CD4-positive, alpha-beta memory T cell (primary cell): ENCODE measurements at regions not wholly inside any gene's neighbourhood (a gene's known extent, or its start where the extent isn't known, plus 50 kb on each side); places are given as distances from the start of the nearest gene placed in this dataset.

ENCODE experiments used
- CTCF ChIA-PET: fragments of 350-600 bp; sonication (Branson Sonifier 250); formaldehyde crosslinking; loops from one replicate; lab custom pipeline; 2021; ENCODE audit warnings: inconsistent platforms; ENCODE audit not compliant: partially characterized antibody; lab: Charles Lee
- POLR2A ChIA-PET: fragments of 350-600 bp; sonication (Branson Sonifier 250); formaldehyde crosslinking; loops from one replicate; lab custom pipeline; 2021; ENCODE audit not compliant: partially characterized antibody; lab: Charles Lee
- DNase-seq, 5 donors: peaks; one replicate each; pipeline versions ENCODE4 v3.0.0 to v3.0.0-alpha.2; 2020 to 2022; ENCODE audit warnings: mixed read lengths in 1 of 5
- H3K27ac ChIP-seq: one replicate; pipeline ENCODE4 v1.7.0; 2013; ENCODE audit warnings: low read depth, low read length
- H3K27me3 ChIP-seq: 2 replicates; pipeline ENCODE4 v1.7.0; 2013; ENCODE audit warnings: mild to moderate bottlenecking, low read length, moderate library complexity; ENCODE audit not compliant: insufficient read depth
- H3K36me3 ChIP-seq: 2 replicates; pipeline ENCODE4 v1.7.0; 2013; ENCODE audit warnings: mild to moderate bottlenecking, low read length, moderate library complexity; ENCODE audit not compliant: insufficient read depth
- H3K4me1 ChIP-seq: 2 replicates; pipeline ENCODE4 v1.7.0; 2013; ENCODE audit warnings: mild to moderate bottlenecking, low read length, moderate library complexity; ENCODE audit not compliant: insufficient read depth
- H3K4me3 ChIP-seq, 2 donors: one replicate each; pipeline ENCODE4 v1.7.0; 2013; ENCODE audit warnings: low read length in 2 of 2, mild to moderate bottlenecking in 1 of 2
- H3K9me3 ChIP-seq, 2 donors: one replicate each; pipeline ENCODE4 v1.7.0; 2013; ENCODE audit warnings: low read length in 2 of 2, control low read depth in 1 of 2; ENCODE audit not compliant: control insufficient read depth in 1 of 2
- H3K27ac Mint-ChIP-seq, 7 donors: one replicate each; pipeline ENCODE4 v1.8.0; 2020 to 2021; ENCODE audit warnings: mixed read lengths in 7 of 7, mild to moderate bottlenecking in 6 of 7, inconsistent platforms in 3 of 7, moderate library complexity in 3 of 7
- H3K27me3 Mint-ChIP-seq, 2 donors: one replicate each; pipeline ENCODE4 v1.8.0; 2020 to 2021; ENCODE audit warnings: mixed read lengths in 2 of 2
- H3K36me3 Mint-ChIP-seq, 2 donors: one replicate each; pipeline ENCODE4 v1.8.0; 2020 to 2021; ENCODE audit warnings: mixed read lengths in 2 of 2, inconsistent platforms in 1 of 2, mild to moderate bottlenecking in 1 of 2
- H3K4me1 Mint-ChIP-seq, 4 donors: one replicate each; pipeline ENCODE4 v1.8.0; 2020 to 2021; ENCODE audit warnings: mixed read lengths in 4 of 4, mild to moderate bottlenecking in 1 of 4
- H3K4me3 Mint-ChIP-seq, 8 donors: one replicate each; pipeline ENCODE4 v1.8.0; 2020 to 2021; ENCODE audit warnings: mixed read lengths in 8 of 8, mild to moderate bottlenecking in 7 of 8, moderate library complexity in 6 of 8, inconsistent platforms in 3 of 8
- H3K9me3 Mint-ChIP-seq, 8 donors: one replicate each; pipeline ENCODE4 v1.8.0; 2020 to 2021; ENCODE audit warnings: mixed read lengths in 8 of 8, mild to moderate bottlenecking in 5 of 8, inconsistent platforms in 3 of 8, moderate library complexity in 1 of 8
- intact Hi-C: fragments of 100-400 bp; cut with micrococcal nuclease; formaldehyde crosslinking; loops from one replicate; pipeline ENCODE4 v1.15.1; 2023

DNA sequence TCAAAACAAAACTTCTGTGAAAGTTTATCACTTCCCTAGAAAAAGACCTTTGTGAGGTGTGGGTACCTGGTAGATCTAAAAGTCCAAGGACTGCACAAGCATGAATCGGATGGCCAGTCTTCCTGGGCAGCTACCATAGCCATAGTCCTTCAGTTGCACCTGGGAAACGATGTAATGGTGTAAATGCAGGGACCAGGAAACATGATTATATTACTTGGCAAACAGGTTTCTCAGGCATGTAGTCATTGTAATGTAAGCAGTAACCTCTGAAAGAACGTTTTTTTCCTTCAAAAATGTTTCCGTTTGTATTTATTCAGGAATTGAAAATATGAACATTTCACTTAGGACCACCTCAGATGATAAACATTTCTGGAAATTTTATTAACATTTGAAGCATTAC, 433.4 kb downstream of the DTWD2 start:
- Mint-ChIP-seq H3K27me3 (no peaks in the 10 kb centered on the region), H3K9me3 (peaks cover 0 to 2% (median 0%) of the 10 kb centered on the region in 8 donors), H3K4me1 (no peaks in the 10 kb centered on the region), H3K27ac (no peak overlapping the region), H3K36me3 (no peaks in the 10 kb centered on the region), H3K4me3 (no peak overlapping the region)
- POLR2A ChIA-PET, result no interaction called here
- no peaks in the 10 kb centered on the region for H3K9me3 ChIP-seq
- H3K27me3 ChIP-seq, result no peaks in the 10 kb centered on the region
- CTCF ChIA-PET, result no interaction called here
- H3K36me3 ChIP-seq, result no peaks in the 10 kb centered on the region
- H3K4me1 ChIP-seq, result no peaks in the 10 kb centered on the region
- intact Hi-C loops, result no loop called here
- H3K4me3 ChIP-seq, result no peak overlapping the region
- no peak overlapping the region for H3K27ac ChIP-seq
- no peak for DNase-seq

DNA sequence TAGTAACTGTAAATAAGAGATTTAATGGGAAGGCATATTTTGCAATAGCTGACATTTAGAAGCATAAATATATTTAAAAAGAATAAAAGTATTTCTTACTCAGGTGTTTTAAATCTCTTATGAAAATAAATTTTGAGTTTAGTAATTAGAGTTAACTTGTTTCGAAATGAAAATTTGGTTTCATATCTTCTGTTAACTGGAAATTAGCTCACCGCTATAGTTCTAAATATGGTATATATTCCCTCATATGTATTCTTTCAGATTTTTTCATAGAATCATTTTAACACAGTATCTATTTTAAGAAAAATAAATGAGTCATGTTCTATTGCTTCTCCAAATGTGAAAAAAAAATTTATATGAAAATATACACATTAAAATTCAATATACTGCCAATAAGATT, 434.1 kb downstream of the DTWD2 start:
- Histone ChIP-seq H3K4me3 (no peak overlapping the region), H3K27ac (no peak overlapping the region), H3K27me3 (no peaks in the 10 kb centered on the region), H3K36me3 (no peaks in the 10 kb centered on the region), H3K9me3 (no peaks in the 10 kb centered on the region), H3K4me1 (no peaks in the 10 kb centered on the region)
- intact Hi-C loops, result no loop called here
- no peak overlapping the region for H3K27ac Mint-ChIP-seq
- H3K27me3 Mint-ChIP-seq, result no peaks in the 10 kb centered on the region
- ChIA-PET CTCF (no interaction called here), POLR2A (no interaction called here)
- H3K4me1 Mint-ChIP-seq, result no peaks in the 10 kb centered on the region
- H3K9me3 Mint-ChIP-seq, result peaks cover 0 to 2% (median 0%) of the 10 kb centered on the region in 8 donors
- no peak for DNase-seq
- H3K36me3 Mint-ChIP-seq, result no peaks in the 10 kb centered on the region
- H3K4me3 Mint-ChIP-seq, result no peak overlapping the region

DNA sequence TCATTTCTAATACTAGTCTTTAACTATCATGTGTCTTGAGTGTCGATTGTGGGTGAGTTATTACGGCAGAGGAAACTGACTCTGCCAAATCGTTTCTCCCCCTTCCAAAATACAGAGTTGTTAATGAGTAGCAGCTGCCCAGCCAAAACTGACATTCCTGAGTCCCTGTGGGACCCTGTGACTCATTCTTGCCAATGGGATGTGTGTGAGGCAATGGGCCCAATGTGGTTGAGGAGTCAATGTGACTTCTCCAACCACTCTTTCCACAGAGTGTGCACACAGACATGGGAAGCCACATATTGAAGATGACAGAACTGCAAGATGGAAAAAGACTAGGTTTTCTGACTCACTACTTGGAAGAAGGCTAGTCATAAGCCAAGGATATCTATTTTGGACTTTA, 434.7 kb downstream of the DTWD2 start:
- intact Hi-C loops, result no loop called here
- no peaks in the 10 kb centered on the region for H3K9me3 ChIP-seq
- H3K27ac Mint-ChIP-seq, result no peak overlapping the region
- H3K4me3 Mint-ChIP-seq, result no peak overlapping the region
- ChIA-PET POLR2A (no interaction called here), CTCF (no interaction called here)
- no peak overlapping the region for H3K27ac ChIP-seq
- no peak for DNase-seq
- H3K9me3 Mint-ChIP-seq, result peaks cover 0 to 2% (median 0%) of the 10 kb centered on the region in 8 donors
- H3K36me3 ChIP-seq, result no peaks in the 10 kb centered on the region
- no peak overlapping the region for H3K4me3 ChIP-seq
- no peaks in the 10 kb centered on the region for H3K27me3 Mint-ChIP-seq
- H3K4me1 ChIP-seq, result no peaks in the 10 kb centered on the region
- no peaks in the 10 kb centered on the region for H3K27me3 ChIP-seq
- H3K4me1 Mint-ChIP-seq, result no peaks in the 10 kb centered on the region
- no peaks in the 10 kb centered on the region for H3K36me3 Mint-ChIP-seq

DNA sequence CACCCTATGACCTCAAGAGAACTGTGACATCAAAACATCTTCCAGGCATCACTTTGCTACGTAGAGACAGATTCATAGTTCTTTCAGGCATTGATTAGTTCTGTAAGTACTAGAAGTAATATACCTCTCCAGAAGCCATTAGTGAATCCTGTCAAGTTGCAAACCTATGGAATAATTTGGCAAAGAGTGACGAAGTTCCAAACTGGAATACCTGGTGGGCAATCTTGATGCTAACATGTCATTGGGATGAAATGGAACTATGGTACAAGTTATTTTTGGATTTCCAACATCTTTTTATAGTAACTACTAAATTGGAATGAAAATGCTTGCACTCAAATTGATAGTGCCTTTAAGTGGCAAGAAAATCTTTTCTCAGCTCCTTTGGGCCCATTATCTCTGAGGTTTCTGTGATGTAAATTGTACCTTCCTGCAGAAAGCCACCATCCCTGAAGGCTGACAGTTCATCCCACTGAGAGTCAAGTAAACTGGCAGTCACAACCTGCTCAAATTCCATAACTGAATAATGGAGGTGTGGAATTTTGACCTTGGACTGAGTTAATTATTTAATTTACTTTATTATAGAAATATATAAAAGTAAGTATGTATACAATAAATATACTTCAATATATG, 435.5 kb downstream of the DTWD2 start:
- no peaks in the 10 kb centered on the region for H3K27me3 Mint-ChIP-seq
- no peaks in the 10 kb centered on the region for H3K4me1 Mint-ChIP-seq
- intact Hi-C loops, result no loop called here
- no peak overlapping the region for H3K4me3 Mint-ChIP-seq
- peaks cover 0 to 2% (median 0%) of the 10 kb centered on the region in 8 donors for H3K9me3 Mint-ChIP-seq
- H3K36me3 ChIP-seq, result no peaks in the 10 kb centered on the region
- no peak overlapping the region for H3K27ac Mint-ChIP-seq
- no peaks in the 10 kb centered on the region for H3K4me1 ChIP-seq
- ChIA-PET CTCF (no interaction called here), POLR2A (no interaction called here)
- no peak for DNase-seq
- H3K36me3 Mint-ChIP-seq, result no peaks in the 10 kb centered on the region
- no peaks in the 10 kb centered on the region for H3K9me3 ChIP-seq
- no peak overlapping the region for H3K4me3 ChIP-seq
- no peaks in the 10 kb centered on the region for H3K27me3 ChIP-seq
- no peak overlapping the region for H3K27ac ChIP-seq

DNA sequence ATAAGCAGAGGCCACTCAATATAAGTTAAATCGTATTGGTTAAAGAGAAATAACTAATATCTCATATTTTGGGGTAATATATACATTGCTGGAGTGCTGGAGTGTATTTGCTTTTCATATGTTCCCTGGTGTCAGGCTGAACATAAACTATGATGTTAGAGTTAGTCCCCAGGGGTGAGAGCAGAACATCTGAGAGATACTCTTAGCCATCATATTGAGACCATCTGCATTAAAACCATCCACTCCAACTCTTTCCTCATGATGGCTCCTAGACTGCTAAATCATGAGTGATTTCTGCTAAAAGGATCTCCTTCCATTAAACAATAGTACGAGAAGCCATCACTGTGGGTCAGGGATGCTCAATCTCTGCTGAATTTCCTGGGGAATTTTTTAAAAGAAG, 436.2 kb downstream of the DTWD2 start:
- CTCF ChIA-PET, result no interaction called here
- no peaks in the 10 kb centered on the region for H3K4me1 Mint-ChIP-seq

DNA sequence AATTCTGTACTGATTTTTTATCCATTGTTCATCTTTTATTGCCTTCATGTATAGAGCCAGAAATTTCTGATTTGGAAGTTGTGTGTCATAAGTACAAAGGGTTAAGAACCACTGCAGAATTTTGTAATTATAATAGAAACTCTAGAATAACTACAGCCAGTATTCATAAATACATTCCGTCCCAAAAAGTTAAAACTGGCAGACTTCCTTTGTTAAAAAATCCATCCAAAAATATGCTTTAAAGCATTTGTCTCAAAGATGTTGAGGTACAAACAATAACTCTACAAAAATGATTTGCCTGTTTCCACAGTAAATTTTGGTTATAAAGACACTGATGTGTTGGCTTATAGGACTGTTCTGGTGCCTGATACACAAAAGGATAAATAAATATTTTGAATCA, 436.6 kb downstream of the DTWD2 start:
- H3K9me3 Mint-ChIP-seq, result peaks cover 0 to 2% (median 0%) of the 10 kb centered on the region in 8 donors
- no peaks in the 10 kb centered on the region for H3K4me1 Mint-ChIP-seq
- H3K4me3 Mint-ChIP-seq, result no peak overlapping the region
- H3K36me3 Mint-ChIP-seq, result no peaks in the 10 kb centered on the region
- ChIA-PET CTCF (no interaction called here), POLR2A (no interaction called here)
- Histone ChIP-seq H3K36me3 (no peaks in the 10 kb centered on the region), H3K4me1 (no peaks in the 10 kb centered on the region), H3K4me3 (no peak overlapping the region), H3K27ac (no peak overlapping the region), H3K9me3 (no peaks in the 10 kb centered on the region), H3K27me3 (no peaks in the 10 kb centered on the region)
- no peak for DNase-seq
- no peak overlapping the region for H3K27ac Mint-ChIP-seq
- H3K27me3 Mint-ChIP-seq, result no peaks in the 10 kb centered on the region
- intact Hi-C loops, result no loop called here

More for the DNA sequence above, 436.2 kb downstream of the DTWD2 start:
- Histone ChIP-seq H3K4me1 (no peaks in the 10 kb centered on the region), H3K36me3 (no peaks in the 10 kb centered on the region), H3K27ac (no peak overlapping the region), H3K27me3 (no peaks in the 10 kb centered on the region), H3K4me3 (no peak overlapping the region), H3K9me3 (no peaks in the 10 kb centered on the region)
- H3K27ac Mint-ChIP-seq, result no peak overlapping the region
- DNase-seq, result no peak
- H3K36me3 Mint-ChIP-seq, result no peaks in the 10 kb centered on the region
- intact Hi-C loops, result no loop called here
- POLR2A ChIA-PET, result no interaction called here
- no peaks in the 10 kb centered on the region for H3K27me3 Mint-ChIP-seq
- peaks cover 0 to 2% (median 0%) of the 10 kb centered on the region in 8 donors for H3K9me3 Mint-ChIP-seq
- H3K4me3 Mint-ChIP-seq, result no peak overlapping the region

DNA sequence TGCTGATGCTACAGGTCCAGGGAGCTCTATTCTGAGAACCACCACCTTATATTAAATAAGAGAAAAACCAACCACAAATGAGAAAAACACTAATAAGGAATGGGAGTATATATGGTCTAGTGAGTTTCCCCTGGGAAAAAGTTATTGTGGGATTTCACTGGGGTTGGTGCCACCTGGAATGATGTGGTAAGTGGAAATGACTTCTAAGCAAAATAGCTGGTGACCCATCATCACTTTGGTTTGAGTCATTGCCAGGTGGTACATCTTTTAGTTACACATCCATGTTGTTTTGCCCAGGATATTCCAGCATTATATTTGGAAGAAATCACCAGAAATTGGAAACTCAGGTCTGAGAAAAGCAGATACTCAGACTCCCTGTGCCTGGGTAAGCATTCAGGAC, 437.3 kb downstream of the DTWD2 start:
- H3K9me3 ChIP-seq, result no peaks in the 10 kb centered on the region
- H3K4me1 Mint-ChIP-seq, result no peaks in the 10 kb centered on the region
- ChIA-PET CTCF (no interaction called here), POLR2A (no interaction called here)
- H3K9me3 Mint-ChIP-seq, result peaks cover 0 to 2% (median 0%) of the 10 kb centered on the region in 8 donors
- no peak overlapping the region for H3K27ac Mint-ChIP-seq
- H3K4me1 ChIP-seq, result no peaks in the 10 kb centered on the region
- H3K4me3 Mint-ChIP-seq, result no peak overlapping the region
- H3K36me3 Mint-ChIP-seq, result no peaks in the 10 kb centered on the region
- intact Hi-C loops, result no loop called here
- no peaks in the 10 kb centered on the region for H3K36me3 ChIP-seq
- no peaks in the 10 kb centered on the region for H3K27me3 Mint-ChIP-seq
- no peaks in the 10 kb centered on the region for H3K27me3 ChIP-seq
- H3K27ac ChIP-seq, result no peak overlapping the region
- no peak for DNase-seq
- no peak overlapping the region for H3K4me3 ChIP-seq
